GM19043 (cell line): ENCODE measurements at regions not wholly inside any gene's neighbourhood (a gene's known extent, or its start where the extent isn't known, plus 50 kb on each side); places are given as distances from the start of the nearest gene placed in this dataset.
A peak's percentile ranks its signal among the peaks of the same experiment; 100 is the strongest.

Experiments used
- ATAC-seq: cut with Tn5 transposase; IDR thresholded peaks from one replicate; pipeline ENCODE4 v1.9.1; 2021; ENCODE audit warnings: low read depth; ENCODE audit not compliant: unreplicated experiment

DNA sequence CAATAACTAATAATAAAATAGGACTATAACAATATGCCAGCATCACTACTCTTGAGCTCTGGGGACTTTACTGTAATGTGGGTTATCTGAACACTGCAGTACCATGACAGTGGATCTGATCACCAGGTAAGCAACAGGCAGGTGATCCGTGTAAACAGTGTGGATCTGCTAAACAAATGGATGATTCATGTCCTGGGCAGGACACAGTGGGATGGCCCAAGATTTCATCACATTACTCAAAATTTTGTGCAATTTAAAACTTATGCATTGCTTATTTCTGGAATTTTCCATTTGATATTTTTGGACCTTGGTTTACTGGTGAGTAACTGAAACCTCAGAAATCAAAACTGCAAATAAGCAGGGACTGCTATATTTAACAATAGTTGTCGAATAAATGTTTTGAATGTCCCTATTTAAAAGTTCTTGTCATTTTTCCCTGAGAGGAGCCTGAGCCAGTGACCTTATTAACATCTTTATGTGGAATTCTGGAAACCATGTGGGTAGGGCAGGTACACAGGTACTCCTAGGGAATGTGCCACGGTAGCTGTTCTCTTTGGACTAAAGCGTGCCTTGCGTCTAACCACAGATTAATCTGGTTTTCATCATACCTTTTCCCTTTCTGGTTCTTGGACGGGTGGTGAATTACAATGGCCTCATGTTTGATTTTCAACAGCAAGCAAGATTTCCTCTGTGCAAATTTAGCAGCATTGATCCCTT lies 214.5 kb upstream of the SASH1 start:
- no peak for ATAC-seq

DNA sequence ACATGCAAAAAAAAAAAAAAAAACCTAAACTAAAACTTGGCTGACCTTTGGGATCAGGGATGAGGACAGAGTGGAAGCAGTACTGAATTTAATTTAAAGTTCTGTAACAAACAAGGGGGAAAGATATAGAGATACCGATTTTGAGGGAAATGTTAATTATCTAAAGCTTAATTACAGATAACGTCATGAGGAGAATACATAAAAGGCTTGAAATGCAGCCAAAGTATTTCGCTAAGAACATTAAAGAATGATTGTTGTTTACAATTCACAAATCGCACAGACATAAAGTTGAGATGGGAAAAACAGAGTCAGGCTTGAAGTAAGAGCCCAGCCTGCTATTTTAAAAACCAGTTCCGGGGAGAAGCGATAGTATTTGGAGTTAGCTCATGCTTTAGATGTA lies 208.0 kb upstream of the SASH1 start:
- ATAC-seq, result no peak

DNA sequence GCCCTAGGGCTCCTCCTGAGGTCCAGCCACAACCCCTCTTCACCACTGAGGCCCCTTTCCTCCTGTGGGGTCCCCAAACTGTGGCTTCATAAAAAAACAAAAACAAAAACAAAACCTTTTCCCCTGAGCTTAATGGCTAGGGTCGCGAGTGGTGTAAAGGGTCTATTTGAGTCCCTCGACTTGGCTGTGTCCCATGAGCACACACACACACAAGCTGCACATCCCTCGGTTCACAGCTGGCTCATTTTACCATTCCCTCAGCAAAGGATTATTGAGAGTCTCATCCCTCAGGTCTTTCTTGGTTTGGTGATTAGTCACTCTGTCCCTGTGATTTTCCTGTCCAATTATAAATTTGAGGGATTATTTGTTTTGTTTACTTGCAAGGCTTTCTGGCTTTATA lies 206.1 kb upstream of the SASH1 start:
- ATAC-seq, result no peak

DNA sequence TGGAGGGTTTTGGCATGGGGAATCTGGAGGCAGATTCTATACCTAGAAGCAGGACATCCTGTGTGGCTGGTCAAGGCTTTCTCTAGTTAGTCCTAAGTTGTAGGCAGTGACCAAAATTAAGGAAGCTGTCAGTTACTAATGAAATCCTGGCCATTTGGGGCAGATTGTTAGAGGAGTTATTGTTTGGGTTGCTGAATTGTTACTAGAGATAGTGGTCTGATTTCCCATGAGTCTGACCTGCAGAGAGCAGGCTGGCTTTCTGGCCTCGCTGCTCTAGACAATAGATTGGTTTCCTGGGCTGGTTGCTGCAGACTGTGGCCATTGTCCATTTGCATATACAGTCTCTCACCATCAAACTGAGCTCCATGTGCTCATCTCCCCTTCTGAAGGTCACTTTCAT lies 205.0 kb upstream of the SASH1 start:
- ATAC-seq, result no peak

DNA sequence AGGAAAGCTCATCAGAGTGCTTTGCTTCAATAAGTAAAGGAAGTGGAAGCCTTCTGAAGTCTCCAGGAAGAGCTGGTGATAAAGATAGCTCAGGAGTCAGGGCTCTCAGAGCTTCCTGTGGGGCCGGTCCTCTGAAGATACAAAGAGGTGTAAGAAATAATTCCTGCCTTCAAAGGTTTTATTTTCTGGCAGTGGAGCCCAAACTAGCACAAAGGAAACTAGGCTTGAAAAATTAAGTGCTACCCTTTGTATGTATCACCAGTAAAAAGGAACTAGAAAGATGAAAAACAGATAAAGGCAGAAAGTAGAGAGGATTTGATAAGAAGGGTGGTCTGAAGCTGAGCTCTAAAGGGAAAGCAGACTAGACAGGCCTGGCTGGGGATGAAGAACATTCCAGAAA lies 204.1 kb upstream of the SASH1 start:
- ATAC-seq, result no peak

DNA sequence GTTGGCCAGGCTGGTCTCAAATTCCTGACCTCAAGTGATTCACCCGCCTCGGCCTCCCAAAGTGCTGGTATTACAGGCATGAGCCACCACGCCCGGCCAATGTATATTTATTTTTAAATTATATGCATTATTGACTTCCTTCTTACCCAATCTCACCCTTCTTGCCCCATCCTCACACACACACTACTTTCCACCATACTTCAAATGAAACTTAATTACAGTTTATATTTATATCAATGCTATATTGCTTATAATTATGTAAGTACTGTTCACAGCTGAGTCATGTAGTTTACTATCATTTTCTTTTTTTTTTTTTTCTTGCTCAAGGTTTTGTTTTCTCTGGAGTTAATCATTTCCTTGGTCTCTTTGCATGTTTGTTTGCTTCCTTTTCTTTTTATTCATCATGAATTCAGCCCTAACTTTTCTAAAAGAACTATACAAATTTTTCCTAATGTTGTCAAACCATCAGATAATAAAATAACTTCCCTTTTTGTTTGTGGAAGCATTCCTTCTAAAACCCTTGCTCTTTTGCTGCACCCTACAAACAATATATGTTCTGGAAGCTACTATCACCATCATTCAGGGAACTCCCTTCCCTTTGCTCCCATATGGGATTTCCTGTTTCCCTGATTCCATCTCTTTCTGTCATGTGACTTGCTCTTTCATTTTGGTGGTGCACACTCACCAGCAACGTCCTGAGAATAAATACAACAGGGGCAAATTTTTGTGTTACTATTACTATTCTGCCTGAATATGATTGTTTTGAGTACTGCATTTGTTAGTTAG lies 201.7 kb upstream of the SASH1 start:
- no peak for ATAC-seq

DNA sequence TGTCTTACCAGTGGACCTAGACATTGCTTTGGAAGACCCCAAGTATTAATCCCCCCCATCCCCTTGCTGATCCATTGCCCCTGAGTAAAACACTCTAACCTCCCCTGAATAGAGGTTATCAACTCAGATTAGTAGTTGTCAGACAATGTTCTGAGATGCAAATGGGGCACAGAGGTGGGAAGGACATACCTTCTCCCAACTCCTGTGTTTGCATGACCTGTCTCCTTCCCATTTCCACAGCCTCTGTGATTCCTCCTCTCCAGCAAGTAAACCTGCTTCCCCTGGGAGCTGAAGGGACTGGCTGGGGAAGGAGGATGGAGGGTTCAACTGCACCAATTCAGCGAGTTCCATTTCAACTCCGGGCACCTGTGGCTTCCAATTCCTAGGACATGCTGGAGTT lies 199.8 kb upstream of the SASH1 start:
- ATAC-seq, result no peak

DNA sequence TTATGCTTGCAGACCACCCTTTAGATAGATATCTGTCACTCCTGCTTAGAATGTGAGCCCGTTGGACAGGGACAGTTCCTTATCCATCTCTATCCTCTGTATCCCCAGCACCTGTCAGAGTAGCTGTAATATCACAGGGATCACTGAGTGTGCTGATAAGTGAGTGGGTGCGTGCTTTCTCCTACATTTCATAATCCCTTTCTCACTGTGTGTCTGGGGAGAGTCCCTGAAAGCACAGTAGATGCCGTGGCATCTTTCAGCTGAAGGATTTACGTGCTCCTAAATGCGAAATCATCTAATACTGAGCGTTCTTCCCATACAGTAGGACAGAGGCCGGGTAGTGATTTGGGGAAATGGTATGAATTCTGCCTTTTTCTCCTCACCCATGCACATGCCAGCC lies 198.9 kb upstream of the SASH1 start:
- ATAC-seq, result no peak

DNA sequence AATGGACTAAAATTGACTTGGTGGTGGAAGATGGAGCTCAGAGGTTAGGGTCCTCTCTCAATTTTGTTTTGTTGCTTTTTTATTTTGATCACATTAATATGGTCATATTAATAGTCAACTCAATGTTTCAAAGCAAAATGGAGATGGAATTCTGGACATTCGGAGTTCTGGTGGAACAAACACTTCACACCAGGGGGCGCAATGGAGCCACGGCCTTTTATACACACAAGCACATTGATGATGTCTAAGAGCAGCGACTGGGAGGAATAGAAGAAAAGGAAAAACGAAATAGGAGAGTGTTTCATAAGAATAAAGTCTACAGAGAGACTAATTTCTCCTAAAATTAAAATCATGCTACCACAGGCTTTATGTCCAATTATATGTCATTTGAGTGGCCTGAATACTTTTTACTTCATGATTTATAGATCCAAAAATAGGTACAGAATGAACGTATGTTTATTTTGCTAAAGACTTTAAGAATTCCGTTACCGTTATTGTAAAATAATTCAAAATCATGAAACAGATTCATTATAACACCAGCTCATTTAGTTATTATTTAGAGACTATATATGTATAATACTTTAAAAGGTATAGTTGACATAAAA lies 197.6 kb upstream of the SASH1 start:
- peak; percentile 75 for ATAC-seq

DNA sequence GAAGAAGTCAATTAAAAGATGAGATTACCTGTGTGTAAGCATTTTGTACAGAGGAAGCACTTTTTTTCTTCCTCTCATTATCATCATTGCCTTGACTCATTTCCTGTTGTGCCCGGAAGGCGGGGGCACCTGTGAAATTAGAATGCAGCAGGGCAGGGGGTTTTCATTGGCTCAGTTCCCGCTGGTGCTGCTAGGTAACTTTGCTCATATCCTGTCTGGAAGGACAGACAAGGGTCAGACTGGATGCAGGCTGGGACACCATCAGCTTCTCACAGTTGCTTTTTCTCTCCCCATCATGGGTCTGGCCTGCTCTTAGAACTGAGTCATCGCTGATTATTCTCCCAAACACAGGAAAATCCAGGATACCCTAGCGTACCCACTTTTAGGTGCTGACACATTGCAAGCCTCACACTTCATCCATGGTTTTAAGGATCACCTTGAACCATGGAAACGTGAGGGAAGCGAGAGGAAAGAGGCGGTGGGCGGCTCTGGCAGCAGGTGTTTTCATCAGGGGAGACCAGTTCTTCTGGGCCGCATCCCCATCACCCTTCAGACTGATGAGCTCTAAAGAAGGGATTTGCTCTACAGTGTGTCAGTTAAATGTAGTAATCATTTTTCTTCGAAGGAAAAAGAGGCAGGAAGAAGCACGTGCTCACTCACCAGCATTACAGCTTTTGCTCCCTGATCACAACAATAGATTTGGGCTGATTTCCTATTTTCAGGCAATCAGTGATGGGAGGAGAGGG lies 195.7 kb upstream of the SASH1 start:
- ATAC-seq, result no peak

DNA sequence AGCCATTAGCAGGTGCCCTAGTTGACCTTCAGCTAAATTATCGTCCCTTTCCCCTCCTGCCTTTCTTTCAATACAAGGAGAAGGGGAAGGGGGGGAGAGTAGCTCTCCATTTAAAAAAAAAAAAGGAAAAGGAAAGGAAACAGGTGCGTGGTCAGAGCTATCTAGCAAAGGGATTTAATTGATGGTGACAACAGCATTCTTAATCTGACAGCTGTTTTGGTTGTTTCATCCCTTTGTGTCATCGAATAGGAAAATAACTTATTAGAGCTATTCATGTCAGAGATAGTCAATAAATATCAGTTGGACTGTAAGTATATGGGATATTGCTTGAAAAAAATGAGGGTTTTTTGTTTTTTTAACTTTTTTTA lies 195.2 kb upstream of the SASH1 start:
- ATAC-seq, result no peak

DNA sequence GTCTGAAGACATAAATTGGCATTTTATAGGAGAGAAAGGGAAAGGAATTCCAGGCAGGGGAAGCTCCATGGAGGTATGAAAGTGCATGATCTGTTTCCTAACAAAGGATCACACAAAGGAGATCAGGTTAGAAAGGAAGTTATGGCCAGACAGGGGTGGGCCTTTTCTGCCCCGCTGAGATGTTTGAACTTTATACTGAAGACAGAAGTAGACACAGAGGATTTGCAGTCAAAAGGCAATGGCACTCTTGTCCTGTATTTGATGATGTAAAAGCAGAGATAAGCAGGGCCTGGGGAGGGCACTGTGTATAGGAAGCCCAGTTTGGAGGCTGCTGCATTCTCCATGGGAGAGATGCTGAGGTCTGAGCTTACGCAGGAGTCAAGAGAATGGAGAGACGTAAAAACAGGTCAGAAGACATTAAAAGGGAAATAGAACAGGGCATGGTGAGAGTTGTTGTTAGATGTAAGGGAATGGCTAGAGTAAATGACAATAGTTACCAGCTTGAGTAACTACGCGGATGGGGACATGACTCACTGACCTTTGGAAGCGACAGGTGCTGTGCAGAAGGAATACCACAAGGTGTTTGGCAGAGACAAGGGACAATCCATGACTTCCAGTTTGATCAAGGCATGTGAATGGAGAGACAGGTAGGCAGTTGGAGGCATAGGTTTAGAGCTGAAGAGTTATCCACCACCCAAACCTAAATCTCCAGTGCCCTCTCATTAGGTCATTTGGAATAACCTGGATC lies 190.6 kb upstream of the SASH1 start:
- no peak for ATAC-seq

DNA sequence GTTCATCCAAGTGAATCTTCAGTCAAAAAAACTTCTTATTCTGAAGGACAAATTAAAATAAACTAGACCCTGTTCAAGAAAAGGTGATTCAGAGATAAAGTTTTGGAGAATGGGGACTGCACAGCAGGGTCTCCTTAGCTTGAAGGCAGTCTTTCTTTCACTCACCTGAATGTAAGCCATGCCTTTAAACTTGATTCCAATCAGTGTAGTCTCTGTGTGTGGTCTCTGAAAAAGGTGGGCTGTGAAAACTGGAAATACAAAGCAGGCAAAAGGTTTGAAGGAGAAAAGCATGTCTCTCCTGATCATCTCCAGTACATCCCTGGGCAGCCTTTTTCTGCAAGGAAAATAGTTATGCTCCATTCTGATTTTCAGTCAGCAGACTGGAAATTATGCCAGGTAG lies 188.0 kb upstream of the SASH1 start:
- no peak for ATAC-seq

DNA sequence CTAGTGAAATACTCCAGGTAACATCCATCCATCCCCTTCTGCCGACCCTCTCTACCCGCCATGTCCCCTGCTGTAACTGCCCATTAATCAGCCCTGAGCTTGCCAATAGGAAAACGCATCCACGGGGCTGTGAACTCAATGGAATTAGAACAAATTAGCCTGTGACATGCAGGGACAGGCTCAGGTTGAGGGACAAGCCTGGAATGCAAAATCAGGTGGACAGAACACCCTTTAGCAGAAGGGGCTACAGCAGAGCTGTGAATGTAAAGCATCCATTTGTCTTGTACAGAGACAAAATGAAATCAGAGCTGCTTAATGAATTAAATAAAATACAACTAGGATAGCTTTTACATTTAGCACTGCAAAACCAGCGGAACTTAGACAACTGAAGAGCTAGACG lies 187.3 kb upstream of the SASH1 start:
- no peak for ATAC-seq

DNA sequence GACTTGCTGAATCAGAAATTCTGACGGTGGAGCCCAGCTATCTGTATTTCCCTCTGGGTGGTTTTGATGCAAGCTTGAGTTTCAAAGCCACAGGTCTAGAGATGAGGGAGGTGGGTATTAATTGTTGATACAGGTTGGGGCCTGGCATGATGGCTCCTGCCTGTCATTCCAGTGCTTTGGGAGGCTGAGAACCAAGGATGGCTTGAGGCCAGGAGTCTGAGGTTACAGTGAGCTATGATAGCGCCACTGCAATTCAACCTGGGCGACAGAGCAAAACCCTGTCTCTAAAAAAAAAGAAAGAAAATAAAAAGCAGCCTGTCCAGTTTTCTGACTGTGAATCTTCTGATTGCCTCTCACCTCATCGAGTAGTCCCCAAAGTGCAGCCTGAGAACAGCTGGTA lies 184.8 kb upstream of the SASH1 start:
- ATAC-seq, result no peak

DNA sequence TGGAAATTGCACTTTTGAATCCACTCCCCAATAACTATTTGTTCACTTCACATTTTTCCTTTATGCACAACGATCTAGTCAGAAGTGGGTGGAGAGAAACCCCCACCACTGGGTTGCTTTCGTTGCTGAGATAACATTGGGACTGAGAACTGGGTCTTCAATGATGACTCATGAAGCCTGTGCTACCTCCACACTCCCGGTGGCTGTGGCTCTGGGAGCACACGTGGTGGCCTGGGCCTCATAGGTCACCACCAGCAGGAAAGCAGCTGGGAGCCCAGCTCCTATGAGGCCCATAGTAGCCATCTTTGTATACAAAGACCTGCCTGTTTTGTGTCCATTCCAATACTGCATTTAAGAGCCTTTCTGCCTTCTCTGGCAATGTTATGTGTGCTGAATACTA lies 178.0 kb upstream of the SASH1 start:
- ATAC-seq, result no peak

DNA sequence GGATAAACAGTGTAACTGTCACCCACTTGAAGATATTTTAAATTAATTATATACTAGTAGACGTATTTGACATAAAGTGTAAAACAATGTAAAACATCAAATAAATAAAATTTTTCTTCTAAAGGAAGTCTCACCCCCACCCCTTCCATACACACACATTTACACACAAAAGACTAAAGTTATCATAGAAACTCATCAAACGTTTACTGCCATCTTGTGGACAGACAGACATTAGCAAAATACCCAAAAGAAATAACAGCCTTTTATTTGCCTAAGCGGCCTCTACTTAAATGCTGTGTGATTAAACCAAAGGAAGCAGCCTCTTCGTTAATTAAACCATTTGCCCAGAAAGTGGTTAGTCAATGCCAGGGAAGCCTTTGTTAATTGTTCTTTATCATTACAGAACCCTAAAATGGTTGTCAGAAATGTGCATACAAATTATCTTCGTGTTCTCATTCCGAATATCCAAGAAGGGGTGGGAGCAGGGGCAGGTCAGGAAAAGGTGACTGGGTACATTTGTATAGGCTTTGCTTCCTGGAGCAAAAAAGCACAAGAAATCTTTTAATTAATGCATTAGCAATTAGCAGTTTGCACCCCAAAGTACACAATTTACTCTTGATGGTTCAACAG lies 176.2 kb upstream of the SASH1 start:
- ATAC-seq, result no peak

DNA sequence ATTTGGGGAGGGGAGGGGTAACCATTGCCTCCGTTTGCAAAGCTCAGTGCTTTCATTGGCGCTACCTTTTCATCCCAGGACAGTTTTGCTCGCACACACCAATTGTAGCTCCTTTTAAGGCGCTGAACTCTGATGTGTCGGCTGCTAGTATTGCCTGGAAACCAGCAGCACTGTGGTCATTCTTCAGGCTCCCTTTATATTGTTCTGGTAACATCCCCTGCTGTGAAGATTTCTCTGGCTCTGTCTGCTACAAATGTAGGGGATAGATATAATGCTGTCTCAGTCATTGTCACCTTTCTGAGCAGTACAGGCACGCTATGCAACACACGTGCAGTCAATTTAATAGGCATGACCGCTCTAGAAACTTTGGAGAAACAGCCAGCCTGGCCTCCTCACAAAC lies 172.9 kb upstream of the SASH1 start:
- no peak for ATAC-seq

DNA sequence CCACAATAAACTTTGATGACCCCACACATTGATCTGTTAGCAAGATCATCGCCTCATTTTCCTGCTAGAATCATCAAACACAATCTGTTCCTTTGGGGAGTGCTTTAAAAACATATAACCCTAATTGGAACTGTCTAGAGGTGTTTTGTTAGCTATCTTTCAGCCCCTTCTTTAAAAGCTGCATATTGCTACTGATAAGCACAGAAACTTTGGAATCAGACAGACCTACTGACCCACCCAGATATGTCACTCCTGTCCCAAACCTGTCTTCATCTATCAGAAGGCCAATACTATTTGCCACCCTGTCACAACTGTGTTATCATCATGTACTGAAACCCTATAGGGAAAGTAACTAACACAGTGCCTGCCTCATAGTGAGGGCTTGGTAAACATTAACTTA lies 172.4 kb upstream of the SASH1 start:
- no peak for ATAC-seq

DNA sequence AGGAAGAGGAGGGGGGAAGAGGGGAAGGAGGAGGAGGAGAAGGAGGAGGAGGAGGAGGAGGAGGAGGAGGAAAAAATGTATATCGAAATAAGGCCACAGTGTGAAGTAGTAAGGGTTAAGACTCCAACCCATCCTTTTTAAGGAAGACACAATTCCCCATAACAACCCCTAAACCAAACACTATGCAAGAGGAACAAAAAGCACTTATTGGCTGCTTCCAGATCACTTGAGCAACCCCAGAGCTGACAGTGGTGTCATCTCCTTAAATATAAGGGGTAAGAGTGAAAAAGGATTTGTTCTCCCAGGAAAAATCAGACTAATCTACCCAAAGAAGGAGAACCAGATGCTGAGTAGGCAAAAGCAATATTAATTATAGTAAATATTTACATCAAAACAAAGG lies 169.1 kb upstream of the SASH1 start:
- ATAC-seq, result no peak
